Endothelial cell (in vitro differentiated cells): ENCODE measurements at regions not wholly inside any gene's neighbourhood (a gene's known extent, or its start where the extent isn't known, plus 50 kb on each side); places are given as distances from the start of the nearest gene placed in this dataset.

Source experiments
- DNase-seq: peaks from one replicate; pipeline ENCODE4 v3.0.0; 2021; ENCODE audit warnings: low spot score
- H3K27ac Mint-ChIP-seq: one replicate; pipeline ENCODE4 v1.8.0; 2021; ENCODE audit warnings: mixed read lengths, inconsistent platforms; ENCODE audit not compliant: unreplicated experiment
- H3K27me3 Mint-ChIP-seq: one replicate; pipeline ENCODE4 v1.8.0; 2021; ENCODE audit warnings: mild to moderate bottlenecking, moderate library complexity, mixed read lengths, inconsistent platforms; ENCODE audit not compliant: unreplicated experiment
- H3K36me3 Mint-ChIP-seq: one replicate; pipeline ENCODE4 v1.8.0; 2021; ENCODE audit warnings: mild to moderate bottlenecking, low read depth, mixed read lengths, inconsistent platforms; ENCODE audit not compliant: unreplicated experiment
- H3K4me1 Mint-ChIP-seq: one replicate; pipeline ENCODE4 v1.8.0; 2021; ENCODE audit warnings: mild to moderate bottlenecking, mixed read lengths, inconsistent platforms; ENCODE audit not compliant: unreplicated experiment
- H3K4me3 Mint-ChIP-seq: one replicate; pipeline ENCODE4 v1.8.0; 2021; ENCODE audit warnings: mild to moderate bottlenecking, mixed read lengths, inconsistent platforms; ENCODE audit not compliant: unreplicated experiment
- H3K9me3 Mint-ChIP-seq: one replicate; pipeline ENCODE4 v1.8.0; 2021; ENCODE audit warnings: mixed read lengths, inconsistent platforms; ENCODE audit not compliant: unreplicated experiment
- TF ChIP-seq, protein P1 (sequence below): fragments of 200-600 bp; sonication (generic); IDR thresholded peaks from one replicate; pipeline ENCODE4 v1.5.0; 2021; ENCODE audit warnings: antibody characterized with exemption; ENCODE audit not compliant: unreplicated experiment

DNA sequence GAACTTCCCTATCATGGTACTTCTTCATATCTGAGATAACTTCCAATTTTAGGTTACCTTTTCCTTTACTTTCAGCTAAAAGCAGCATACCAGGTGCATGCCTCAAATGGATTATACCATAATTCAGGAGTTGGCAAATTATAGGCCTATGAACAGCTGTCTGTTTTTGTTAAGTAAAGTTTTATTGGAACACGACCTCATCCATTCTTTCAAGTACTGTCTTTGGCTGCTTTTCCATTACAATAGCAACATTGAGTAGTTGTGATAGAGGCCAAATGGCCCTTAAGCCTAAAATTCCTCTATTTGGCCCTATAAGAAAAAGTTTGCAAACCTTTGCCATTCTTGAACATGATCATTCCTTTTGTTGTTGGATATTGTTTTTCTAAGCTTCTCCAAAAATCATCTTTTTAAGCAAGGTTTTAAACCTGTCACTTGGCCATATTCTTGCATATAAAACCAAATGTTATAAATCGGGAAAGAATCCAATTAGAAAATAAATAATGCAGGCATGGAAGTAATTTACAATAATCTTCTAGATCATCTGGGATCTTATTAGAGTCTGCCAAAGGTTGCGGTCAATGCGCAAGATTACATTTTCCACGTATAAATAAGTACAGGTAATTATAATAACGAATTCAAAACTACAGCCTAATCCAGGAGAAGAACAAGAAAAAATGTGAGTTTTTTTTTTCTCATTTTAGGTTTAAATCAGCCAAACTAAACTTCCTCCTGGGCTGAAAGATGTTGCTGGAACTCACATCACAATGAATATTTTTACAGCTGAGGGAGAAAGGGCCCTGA, 226.5 kb upstream of the ANKRD55 start:
- Mint-ChIP-seq H3K27ac (no peak overlapping the region), H3K4me1 (peaks cover 7% of the 10 kb centered on the region), H3K27me3 (peaks cover 10% of the 10 kb centered on the region), H3K9me3 (no peaks in the 10 kb centered on the region), H3K36me3 (peaks cover 4% of the 10 kb centered on the region), H3K4me3 (no peak overlapping the region)
- TF ChIP-seq, protein P1, sequence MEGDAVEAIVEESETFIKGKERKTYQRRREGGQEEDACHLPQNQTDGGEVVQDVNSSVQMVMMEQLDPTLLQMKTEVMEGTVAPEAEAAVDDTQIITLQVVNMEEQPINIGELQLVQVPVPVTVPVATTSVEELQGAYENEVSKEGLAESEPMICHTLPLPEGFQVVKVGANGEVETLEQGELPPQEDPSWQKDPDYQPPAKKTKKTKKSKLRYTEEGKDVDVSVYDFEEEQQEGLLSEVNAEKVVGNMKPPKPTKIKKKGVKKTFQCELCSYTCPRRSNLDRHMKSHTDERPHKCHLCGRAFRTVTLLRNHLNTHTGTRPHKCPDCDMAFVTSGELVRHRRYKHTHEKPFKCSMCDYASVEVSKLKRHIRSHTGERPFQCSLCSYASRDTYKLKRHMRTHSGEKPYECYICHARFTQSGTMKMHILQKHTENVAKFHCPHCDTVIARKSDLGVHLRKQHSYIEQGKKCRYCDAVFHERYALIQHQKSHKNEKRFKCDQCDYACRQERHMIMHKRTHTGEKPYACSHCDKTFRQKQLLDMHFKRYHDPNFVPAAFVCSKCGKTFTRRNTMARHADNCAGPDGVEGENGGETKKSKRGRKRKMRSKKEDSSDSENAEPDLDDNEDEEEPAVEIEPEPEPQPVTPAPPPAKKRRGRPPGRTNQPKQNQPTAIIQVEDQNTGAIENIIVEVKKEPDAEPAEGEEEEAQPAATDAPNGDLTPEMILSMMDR: no peak
- DNase-seq: no peak

DNA sequence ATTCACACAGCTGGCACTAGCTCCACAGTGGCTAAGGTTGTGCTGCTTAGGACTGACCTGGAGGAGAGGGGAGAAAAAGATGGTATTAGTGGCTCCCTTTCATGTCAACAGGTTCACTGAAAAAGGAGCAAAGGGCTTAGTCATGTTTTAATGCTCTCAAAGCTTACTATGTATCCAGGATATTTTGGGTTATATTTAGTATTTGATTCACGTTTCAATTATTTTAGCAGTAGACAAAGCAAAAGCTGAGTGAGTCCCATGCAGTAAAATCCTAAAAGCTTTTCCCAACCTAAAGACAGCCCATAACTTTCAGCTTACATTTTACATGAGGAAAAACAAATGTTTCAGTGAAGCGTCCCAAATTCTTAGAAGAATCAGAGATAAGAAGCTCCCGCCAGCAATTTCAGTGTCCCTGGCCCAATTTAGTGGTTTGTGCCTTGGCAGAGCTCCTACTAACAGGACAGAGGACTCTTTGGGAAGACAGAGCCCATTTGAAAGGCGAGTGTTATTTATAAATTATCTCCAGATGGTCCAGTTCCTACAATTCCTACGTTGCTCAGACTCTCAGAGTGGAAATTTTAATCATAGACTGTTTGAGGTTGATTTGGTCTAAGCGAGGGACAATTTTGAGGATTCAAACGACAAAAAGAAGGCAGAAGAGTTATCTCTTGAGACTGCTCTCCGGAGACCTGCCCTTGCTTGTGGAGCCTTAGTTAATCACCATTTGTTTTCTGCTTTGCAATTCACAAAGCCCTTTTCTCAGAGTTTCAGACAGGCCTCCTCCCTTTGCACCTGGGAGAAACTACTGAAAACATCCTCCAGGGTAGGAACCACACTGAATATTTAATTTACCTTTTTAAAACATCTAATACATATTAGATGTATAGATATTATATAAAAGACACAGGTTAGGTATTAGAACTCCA, 225.0 kb upstream of the ANKRD55 start:
- Mint-ChIP-seq H3K36me3 (peaks cover 4% of the 10 kb centered on the region), H3K27ac (no peak overlapping the region), H3K27me3 (peaks cover 10% of the 10 kb centered on the region), H3K4me3 (no peak overlapping the region), H3K9me3 (no peaks in the 10 kb centered on the region), H3K4me1 (peaks cover 7% of the 10 kb centered on the region)
- TF ChIP-seq, protein P1: no peak
- DNase-seq: no peak

DNA sequence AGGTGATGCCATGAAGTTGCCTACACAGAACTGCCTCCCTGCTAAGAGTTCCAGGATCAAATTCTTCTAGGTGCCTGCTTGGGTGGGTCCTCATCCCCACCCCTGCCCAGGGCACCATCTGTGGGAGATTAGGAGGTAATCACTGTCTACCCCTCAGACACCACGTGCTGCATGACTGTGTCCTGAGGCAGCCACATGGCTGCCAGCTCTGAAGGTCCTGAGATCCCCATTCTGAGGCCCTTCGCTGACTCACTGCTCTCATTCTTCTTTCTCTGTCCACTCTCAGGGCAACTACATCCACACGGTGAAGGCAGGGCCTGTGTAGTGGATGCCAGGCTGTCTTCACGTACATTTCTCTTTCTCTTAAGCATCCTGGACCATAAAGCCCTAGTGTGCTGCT, 222.9 kb upstream of the ANKRD55 start:
- Mint-ChIP-seq H3K9me3 (no peaks in the 10 kb centered on the region), H3K27me3 (peaks cover 10% of the 10 kb centered on the region), H3K36me3 (peaks cover 4% of the 10 kb centered on the region), H3K4me1 (peaks cover 6% of the 10 kb centered on the region), H3K27ac (no peak overlapping the region), H3K4me3 (no peak overlapping the region)
- DNase-seq: no peak
- TF ChIP-seq, protein P1: no peak

DNA sequence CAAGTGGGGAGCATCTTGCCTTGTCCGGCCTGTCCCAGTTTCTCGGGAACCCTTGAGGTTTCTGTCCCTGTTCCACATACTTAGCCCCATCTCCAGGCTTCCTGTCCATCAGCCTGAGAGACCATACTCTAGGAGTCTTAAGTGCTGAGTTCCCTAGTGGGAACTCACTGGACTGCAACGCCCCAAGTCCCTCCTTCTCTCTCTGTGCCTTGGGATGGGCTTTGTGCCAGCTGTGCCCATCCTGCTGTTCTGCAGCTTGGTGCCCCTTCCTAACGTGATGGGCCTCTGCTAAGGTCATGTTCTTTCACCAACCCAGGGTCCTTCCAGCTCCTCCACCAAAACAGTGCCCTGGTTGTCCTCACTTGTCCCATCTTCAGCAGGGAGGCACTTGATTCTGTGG, 222.3 kb upstream of the ANKRD55 start:
- TF ChIP-seq, protein P1: no peak
- no peak overlapping the region for H3K27ac Mint-ChIP-seq
- peaks cover 10% of the 10 kb centered on the region for H3K27me3 Mint-ChIP-seq
- no peak overlapping the region for H3K4me3 Mint-ChIP-seq
- peaks cover under 1% of the 10 kb centered on the region for H3K4me1 Mint-ChIP-seq
- H3K9me3 Mint-ChIP-seq: no peaks in the 10 kb centered on the region
- no peak for DNase-seq
- peaks cover 4% of the 10 kb centered on the region for H3K36me3 Mint-ChIP-seq
